Fibroblast of lung (primary cell): ENCODE measurements at regions not wholly inside any gene's neighbourhood (a gene's known extent, or its start where the extent isn't known, plus 50 kb on each side); places are given as distances from the start of the nearest gene placed in this dataset.

Experiments used
- DNase-seq, 2 donors: peaks; one replicate each; pipeline versions ENCODE4 v3.0.0 to v3.0.0-alpha.2; 2010; ENCODE audit warnings: low read depth in 2 of 2
- H2AFZ ChIP-seq: 2 replicates; pipeline ENCODE4 v1.5.1; 2012; ENCODE audit warnings: low read length, control low read depth, inconsistent platforms
- H3K27ac ChIP-seq: 2 replicates; pipeline ENCODE4 v1.5.1; 2011; ENCODE audit warnings: low read length, control low read depth; ENCODE audit not compliant: insufficient read depth
- H3K27me3 ChIP-seq: 2 replicates; pipeline ENCODE4 v1.5.1; 2011; ENCODE audit warnings: mild to moderate bottlenecking, low read length; ENCODE audit not compliant: control insufficient read depth, insufficient read depth
- H3K36me3 ChIP-seq: 2 replicates; pipeline ENCODE4 v1.5.1; 2011; ENCODE audit warnings: low read length; ENCODE audit not compliant: control insufficient read depth, insufficient read depth
- H3K4me1 ChIP-seq: 2 replicates; pipeline ENCODE4 v1.5.1; 2011; ENCODE audit warnings: low read length; ENCODE audit not compliant: control insufficient read depth, insufficient read depth; ENCODE audit errors: extremely low read depth
- H3K4me2 ChIP-seq: 2 replicates; pipeline ENCODE4 v1.5.1; 2011; ENCODE audit warnings: low read length, control low read depth; ENCODE audit not compliant: insufficient read depth; ENCODE audit errors: extremely low read depth
- H3K4me3 ChIP-seq, 4 experiments: fragments of 200-600 bp in 1 of 4; sonication (generic) in 1 of 4; replicated peaks in 1 of 4; 2 replicates each; pipeline ENCODE4 v1.5.1; 2011 to 2016; ENCODE audit warnings: low read length in 4 of 4, low read depth in 3 of 4, mild to moderate bottlenecking in 3 of 4, control low read depth in 2 of 4, inconsistent platforms in 1 of 4, mixed read lengths in 1 of 4; ENCODE audit not compliant: insufficient read depth in 1 of 4; ENCODE audit errors: control extremely low read depth in 1 of 4
- H3K79me2 ChIP-seq: 2 replicates; pipeline ENCODE4 v1.5.1; 2012; ENCODE audit warnings: mild to moderate bottlenecking, low read length, inconsistent platforms; ENCODE audit not compliant: control insufficient read depth, insufficient read depth
- H3K9ac ChIP-seq: 2 replicates; pipeline ENCODE4 v1.5.1; 2011; ENCODE audit warnings: mild to moderate bottlenecking, low read length, control low read depth; ENCODE audit not compliant: insufficient read depth
- H3K9me3 ChIP-seq: 2 replicates; pipeline ENCODE4 v1.5.1; 2012; ENCODE audit warnings: low read depth, low read length; ENCODE audit not compliant: control insufficient read depth, insufficient read depth
- H4K20me1 ChIP-seq: 2 replicates; pipeline ENCODE4 v1.5.1; 2011; ENCODE audit warnings: low read length; ENCODE audit not compliant: control insufficient read depth, insufficient read depth; ENCODE audit errors: extremely low read depth
- EZH2 ChIP-seq: IDR thresholded peaks from 2 replicates; pipeline ENCODE4 v1.5.1; 2012; ENCODE audit warnings: low read length, control low read depth, mild to moderate bottlenecking; ENCODE audit errors: missing control alignments
- TF ChIP-seq, protein P1 (sequence below), 2 donors: IDR thresholded peaks in 1 of 2; conservative IDR thresholded peaks in 1 of 2; 1 replicate in 1 of 2; 2 replicates in 1 of 2; pipeline ENCODE4 v1.5.1; 2011 to 2012; ENCODE audit warnings: low read length in 2 of 2, control low read depth in 1 of 2, inconsistent platforms in 1 of 2, low read depth in 1 of 2, mild to moderate bottlenecking in 1 of 2

DNA sequence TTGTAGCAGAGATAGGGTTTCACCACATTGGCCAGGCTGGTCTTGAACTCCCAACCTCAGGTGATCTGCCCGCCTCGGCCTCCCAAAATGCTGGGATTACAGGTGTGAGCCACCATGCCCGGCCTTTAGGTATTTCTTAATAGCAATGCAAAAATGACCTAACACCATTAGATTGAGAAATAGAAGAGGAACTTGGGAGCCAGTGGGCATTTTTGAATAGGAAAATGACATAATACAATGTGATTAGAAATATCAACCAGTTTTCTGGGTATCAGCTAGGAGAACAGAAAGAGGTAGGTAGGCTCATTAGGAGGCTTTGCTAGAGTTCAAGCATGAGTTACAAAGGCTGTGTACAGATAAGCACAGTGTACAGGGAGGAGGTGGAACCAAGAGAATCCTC, 101.8 kb upstream of the TBC1D5 start:
- Histone ChIP-seq H4K20me1 (no peaks in the 10 kb centered on the region), H2AFZ (no peak overlapping the region), H3K79me2 (no peaks in the 10 kb centered on the region), H3K27me3 (no peaks in the 10 kb centered on the region), H3K36me3 (no peaks in the 10 kb centered on the region), H3K4me1 (no peaks in the 10 kb centered on the region), H3K4me3 (no peak overlapping the region), H3K9me3 (no peaks in the 10 kb centered on the region), H3K4me2 (no peak overlapping the region), H3K9ac (no peak overlapping the region), H3K27ac (no peak overlapping the region)
- no peak for DNase-seq
- TF ChIP-seq, protein P1, sequence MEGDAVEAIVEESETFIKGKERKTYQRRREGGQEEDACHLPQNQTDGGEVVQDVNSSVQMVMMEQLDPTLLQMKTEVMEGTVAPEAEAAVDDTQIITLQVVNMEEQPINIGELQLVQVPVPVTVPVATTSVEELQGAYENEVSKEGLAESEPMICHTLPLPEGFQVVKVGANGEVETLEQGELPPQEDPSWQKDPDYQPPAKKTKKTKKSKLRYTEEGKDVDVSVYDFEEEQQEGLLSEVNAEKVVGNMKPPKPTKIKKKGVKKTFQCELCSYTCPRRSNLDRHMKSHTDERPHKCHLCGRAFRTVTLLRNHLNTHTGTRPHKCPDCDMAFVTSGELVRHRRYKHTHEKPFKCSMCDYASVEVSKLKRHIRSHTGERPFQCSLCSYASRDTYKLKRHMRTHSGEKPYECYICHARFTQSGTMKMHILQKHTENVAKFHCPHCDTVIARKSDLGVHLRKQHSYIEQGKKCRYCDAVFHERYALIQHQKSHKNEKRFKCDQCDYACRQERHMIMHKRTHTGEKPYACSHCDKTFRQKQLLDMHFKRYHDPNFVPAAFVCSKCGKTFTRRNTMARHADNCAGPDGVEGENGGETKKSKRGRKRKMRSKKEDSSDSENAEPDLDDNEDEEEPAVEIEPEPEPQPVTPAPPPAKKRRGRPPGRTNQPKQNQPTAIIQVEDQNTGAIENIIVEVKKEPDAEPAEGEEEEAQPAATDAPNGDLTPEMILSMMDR (conservative IDR thresholded peaks at IDR 0.05 in 1 of 2, IDR thresholded peaks at IDR 0.05 in 1 of 2; ENCODE audit: low read depth in 1 of 2, low read length in 2 of 2): no peak
- no peak for TF ChIP-seq EZH2

DNA sequence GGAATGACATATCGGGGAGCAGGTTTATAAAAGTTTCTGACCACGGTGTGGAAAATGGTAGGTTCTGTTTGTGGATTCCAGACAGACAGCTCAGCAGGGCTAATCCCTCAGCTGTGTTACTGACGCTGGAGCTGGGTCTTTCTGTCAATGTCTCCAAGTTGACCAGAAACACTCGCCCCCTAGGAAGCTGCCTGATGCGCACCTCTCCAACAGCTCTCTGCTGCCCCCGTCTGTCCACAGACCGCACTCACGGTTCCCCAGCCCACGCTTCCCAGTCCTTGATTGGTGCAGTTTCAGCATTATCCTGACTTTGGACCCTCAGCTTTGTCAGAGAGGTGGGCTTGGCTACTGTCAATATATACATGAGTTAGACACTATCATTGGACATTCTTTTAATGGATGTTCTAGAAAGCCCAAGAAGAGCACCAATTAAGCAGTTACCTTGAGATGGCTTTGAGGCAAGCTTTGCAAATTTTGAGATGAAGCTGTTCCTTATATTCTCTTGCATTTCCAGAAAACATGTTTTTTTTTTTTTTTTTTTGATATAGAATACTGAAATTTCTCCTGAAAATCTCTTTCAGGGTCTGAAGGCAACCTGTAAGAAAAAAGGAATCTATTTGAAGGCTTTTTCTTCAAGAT, 98.9 kb upstream of the TBC1D5 start:
- DNase-seq: peak; percentile 37 to 52
- Histone ChIP-seq H4K20me1 (no peaks in the 10 kb centered on the region), H3K36me3 (no peaks in the 10 kb centered on the region), H3K4me1 (no peaks in the 10 kb centered on the region), H3K79me2 (no peaks in the 10 kb centered on the region), H3K4me3 (no peak overlapping the region), H3K4me2 (no peak overlapping the region), H3K27me3 (no peaks in the 10 kb centered on the region), H3K9ac (no peak overlapping the region), H2AFZ (no peak overlapping the region), H3K27ac (no peak overlapping the region), H3K9me3 (no peaks in the 10 kb centered on the region)
- no peak for TF ChIP-seq EZH2
- TF ChIP-seq, protein P1 (conservative IDR thresholded peaks at IDR 0.05 in 1 of 2, IDR thresholded peaks at IDR 0.05 in 1 of 2; ENCODE audit: low read depth in 1 of 2, low read length in 2 of 2): peak; percentile 98 to 99

DNA sequence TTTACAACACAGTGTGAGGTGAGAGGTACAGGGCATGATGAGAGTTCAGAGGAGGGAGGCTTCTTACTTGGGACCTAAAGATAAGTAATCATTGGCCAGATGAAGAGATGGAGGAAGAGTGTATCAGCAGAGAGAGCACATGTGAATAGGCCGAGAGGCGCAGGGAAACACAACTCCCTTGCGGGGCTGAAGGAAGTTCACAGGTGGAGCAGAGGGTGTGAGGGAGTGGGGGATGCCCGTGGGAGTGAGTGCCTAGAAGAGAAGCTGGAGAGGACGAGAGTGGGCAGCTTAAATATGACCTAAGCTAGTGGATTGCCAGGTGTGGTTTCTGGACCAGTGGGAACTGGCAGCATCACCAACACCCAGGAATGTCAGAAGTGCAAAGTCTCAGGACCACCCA, 98.2 kb upstream of the TBC1D5 start:
- Histone ChIP-seq H3K9ac (no peak overlapping the region), H2AFZ (no peak overlapping the region), H3K79me2 (no peaks in the 10 kb centered on the region), H3K4me3 (no peak overlapping the region), H3K9me3 (no peaks in the 10 kb centered on the region), H3K27me3 (no peaks in the 10 kb centered on the region), H3K4me2 (no peak overlapping the region), H3K36me3 (no peaks in the 10 kb centered on the region), H3K27ac (no peak overlapping the region), H4K20me1 (no peaks in the 10 kb centered on the region), H3K4me1 (no peaks in the 10 kb centered on the region)
- DNase-seq: no peak
- TF ChIP-seq EZH2: no peak
- TF ChIP-seq, protein P1 (conservative IDR thresholded peaks at IDR 0.05 in 1 of 2, IDR thresholded peaks at IDR 0.05 in 1 of 2; ENCODE audit: low read depth in 1 of 2, low read length in 2 of 2): no peak
